Endothelial cell (in vitro differentiated cells): ENCODE measurements at regions not wholly inside any gene's neighbourhood (a gene's known extent, or its start where the extent isn't known, plus 50 kb on each side); places are given as distances from the start of the nearest gene placed in this dataset.

Experiments
- DNase-seq: peaks from one replicate; pipeline ENCODE4 v3.0.0; 2021; ENCODE audit warnings: low spot score
- H3K27ac Mint-ChIP-seq: one replicate; pipeline ENCODE4 v1.8.0; 2021; ENCODE audit warnings: mixed read lengths, inconsistent platforms; ENCODE audit not compliant: unreplicated experiment
- H3K27me3 Mint-ChIP-seq: one replicate; pipeline ENCODE4 v1.8.0; 2021; ENCODE audit warnings: mild to moderate bottlenecking, moderate library complexity, mixed read lengths, inconsistent platforms; ENCODE audit not compliant: unreplicated experiment
- H3K36me3 Mint-ChIP-seq: one replicate; pipeline ENCODE4 v1.8.0; 2021; ENCODE audit warnings: mild to moderate bottlenecking, low read depth, mixed read lengths, inconsistent platforms; ENCODE audit not compliant: unreplicated experiment
- H3K4me1 Mint-ChIP-seq: one replicate; pipeline ENCODE4 v1.8.0; 2021; ENCODE audit warnings: mild to moderate bottlenecking, mixed read lengths, inconsistent platforms; ENCODE audit not compliant: unreplicated experiment
- H3K4me3 Mint-ChIP-seq: one replicate; pipeline ENCODE4 v1.8.0; 2021; ENCODE audit warnings: mild to moderate bottlenecking, mixed read lengths, inconsistent platforms; ENCODE audit not compliant: unreplicated experiment
- H3K9me3 Mint-ChIP-seq: one replicate; pipeline ENCODE4 v1.8.0; 2021; ENCODE audit warnings: mixed read lengths, inconsistent platforms; ENCODE audit not compliant: unreplicated experiment
- CTCF ChIP-seq: fragments of 200-600 bp; sonication (generic); IDR thresholded peaks from one replicate; pipeline ENCODE4 v1.5.0; 2021; ENCODE audit warnings: antibody characterized with exemption; ENCODE audit not compliant: unreplicated experiment

DNA sequence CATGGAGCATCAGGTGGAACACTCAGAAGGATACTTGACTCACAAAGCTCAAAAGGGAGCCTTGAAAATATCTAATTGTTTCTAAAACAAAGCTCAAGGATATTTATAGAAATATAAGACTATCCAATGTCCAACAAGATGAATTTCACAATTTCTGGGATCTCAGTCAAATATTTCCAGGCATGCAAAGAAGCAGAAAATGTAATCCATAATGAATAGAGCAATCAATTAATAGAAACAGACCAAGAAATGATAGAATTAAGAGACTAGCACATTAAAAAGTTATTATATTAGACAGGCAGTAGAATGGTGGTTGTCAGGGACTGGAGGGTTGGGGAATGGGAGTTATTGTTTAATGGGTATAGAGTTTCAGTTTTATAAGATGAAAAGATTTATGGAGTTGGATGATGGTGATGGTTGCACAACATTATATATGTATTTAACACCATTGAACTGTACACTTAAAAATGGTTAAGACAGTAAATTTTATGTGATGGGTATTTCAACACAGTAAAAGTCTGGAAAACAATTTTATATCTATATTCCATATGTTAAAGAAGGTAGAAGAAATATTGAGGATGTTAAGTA is 189.9 kb upstream of the PIEZO2 start:
- Mint-ChIP-seq H3K27me3 (peaks cover 4% of the 10 kb centered on the region), H3K36me3 (peaks cover 12% of the 10 kb centered on the region), H3K27ac (no peak overlapping the region), H3K9me3 (no peaks in the 10 kb centered on the region), H3K4me3 (no peak overlapping the region), H3K4me1 (peaks cover under 1% of the 10 kb centered on the region)
- no peak for TF ChIP-seq CTCF
- DNase-seq = no peak

DNA sequence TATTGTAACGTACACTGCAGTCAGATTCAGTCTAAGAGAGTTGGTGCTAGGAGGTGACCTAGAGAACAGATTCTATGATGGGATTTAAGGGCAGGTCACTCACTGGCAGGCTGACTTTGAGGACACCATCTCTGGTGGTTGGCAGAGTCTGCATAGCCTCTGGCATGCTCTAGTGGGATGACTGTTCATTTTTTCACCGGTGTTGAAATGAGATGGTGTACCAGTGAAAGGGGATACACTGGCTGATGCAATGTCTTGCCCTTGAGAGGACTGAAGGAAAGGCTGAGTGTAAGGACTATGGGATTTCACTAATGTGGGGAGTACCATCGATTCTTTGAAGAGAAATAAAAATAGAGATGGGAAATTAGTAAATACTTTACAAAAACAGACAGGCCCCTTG is 186.9 kb upstream of the PIEZO2 start:
- peaks cover 4% of the 10 kb centered on the region for H3K4me1 Mint-ChIP-seq
- H3K27me3 Mint-ChIP-seq = no peaks in the 10 kb centered on the region
- no peak for DNase-seq
- no peaks in the 10 kb centered on the region for H3K9me3 Mint-ChIP-seq
- H3K36me3 Mint-ChIP-seq = no peaks in the 10 kb centered on the region
- H3K27ac Mint-ChIP-seq = no peak overlapping the region
- H3K4me3 Mint-ChIP-seq = no peak overlapping the region
- TF ChIP-seq CTCF = no peak

DNA sequence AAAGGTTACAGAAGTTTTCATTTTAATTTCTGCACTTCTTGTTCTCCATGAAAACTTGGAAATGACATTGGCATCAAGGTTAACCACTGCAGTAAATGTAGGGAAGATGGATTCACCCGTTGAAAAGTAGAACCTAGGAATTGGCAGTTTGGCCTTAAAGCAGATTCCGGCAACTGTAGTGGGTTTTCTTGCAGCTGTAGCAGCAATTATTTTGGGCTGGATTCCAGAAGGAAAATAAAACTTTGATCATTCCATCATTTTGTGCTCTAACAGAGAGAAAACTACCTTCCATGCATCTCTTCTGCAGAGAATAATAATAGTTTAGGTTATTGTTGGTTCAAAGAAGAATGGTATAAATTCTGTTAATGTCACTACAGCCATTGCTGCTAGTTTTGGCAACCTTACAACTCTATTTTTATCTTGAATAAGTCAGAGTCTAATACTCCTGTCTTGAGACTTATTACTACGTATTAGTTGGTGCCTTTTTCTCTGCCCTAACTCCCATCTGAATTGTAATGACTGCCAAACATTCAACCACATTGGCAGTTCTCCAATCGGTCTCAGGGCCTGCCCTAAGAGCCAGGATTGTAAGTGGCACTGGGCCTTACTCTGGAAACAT is 178.1 kb upstream of the PIEZO2 start:
- H3K27me3 Mint-ChIP-seq = no peaks in the 10 kb centered on the region
- DNase-seq = no peak
- H3K4me1 Mint-ChIP-seq = no peaks in the 10 kb centered on the region
- TF ChIP-seq CTCF = no peak
- H3K27ac Mint-ChIP-seq = no peak overlapping the region
- no peaks in the 10 kb centered on the region for H3K36me3 Mint-ChIP-seq
- H3K4me3 Mint-ChIP-seq = no peak overlapping the region
- no peaks in the 10 kb centered on the region for H3K9me3 Mint-ChIP-seq

GRCh38 chr18:11324956-11325882 is 175.8 kb upstream of the PIEZO2 start:
- Mint-ChIP-seq H3K27ac (no peak overlapping the region), H3K27me3 (peaks cover 3% of the 10 kb centered on the region)

More at GRCh38 chr18:11324956-11325882, 175.8 kb upstream of the PIEZO2 start:
- H3K4me3 Mint-ChIP-seq = no peak overlapping the region
- H3K36me3 Mint-ChIP-seq = no peaks in the 10 kb centered on the region
- peaks cover 5% of the 10 kb centered on the region for H3K4me1 Mint-ChIP-seq
- DNase-seq = no peak
- H3K9me3 Mint-ChIP-seq = no peaks in the 10 kb centered on the region
- no peak for TF ChIP-seq CTCF
